ENCODE measurements at regions not wholly inside any gene's neighbourhood (a gene's known extent, or its start where the extent isn't known, plus 50 kb on each side); places are given as distances from the start of the nearest gene placed in this dataset.

- TF ChIP-seq EZH2 (IDR thresholded peaks at IDR 0.05; ENCODE audit: low read length, missing control alignments): no peak
- no peak for TF ChIP-seq CTCF (conservative IDR thresholded peaks at IDR 0.05 in 1 of 2, IDR thresholded peaks at IDR 0.05 in 1 of 2; ENCODE audit: low read depth in 1 of 2, low read length in 2 of 2)
Observed at GRCh38 chr17:52930145-52930544, 771.6 kb upstream of the CA10 start.
